HG03108 (cell line): ENCODE measurements at regions not wholly inside any gene's neighbourhood (a gene's known extent, or its start where the extent isn't known, plus 50 kb on each side); places are given as distances from the start of the nearest gene placed in this dataset.

ENCODE experiments used
- ATAC-seq: cut with Tn5 transposase; IDR thresholded peaks from one replicate; pipeline ENCODE4 v1.9.1; 2021; ENCODE audit warnings: moderate library complexity; ENCODE audit not compliant: unreplicated experiment

GRCh38 chr9:120294003-120294402, 286.0 kb downstream of the CDK5RAP2 start:
- ATAC-seq, result no peak

- no peak for ATAC-seq
Measured at GRCh38 chr9:120292606-120293005, 287.4 kb downstream of the CDK5RAP2 start.

- ATAC-seq, result no peak
Measured at GRCh38 chr9:120291050-120291449, 288.9 kb downstream of the CDK5RAP2 start.

GRCh38 chr9:120289990-120290975, 289.7 kb downstream of the CDK5RAP2 start:
- ATAC-seq, result no peak

GRCh38 chr9:120289098-120289497, 290.9 kb downstream of the CDK5RAP2 start:
- ATAC-seq, result no peak

GRCh38 chr9:120286530-120286929, 293.4 kb downstream of the CDK5RAP2 start:
- no peak for ATAC-seq

GRCh38 chr9:120284821-120285220, 295.1 kb downstream of the CDK5RAP2 start:
- no peak for ATAC-seq

GRCh38 chr9:120281665-120282064, 298.3 kb downstream of the CDK5RAP2 start:
- no peak for ATAC-seq

GRCh38 chr9:120267929-120268328, 312.0 kb downstream of the CDK5RAP2 start:
- ATAC-seq, result no peak

GRCh38 chr9:120265791-120266190, 314.2 kb downstream of the CDK5RAP2 start:
- ATAC-seq, result no peak

- no peak for ATAC-seq
Measured at GRCh38 chr9:120264528-120264927, 315.4 kb downstream of the CDK5RAP2 start.

GRCh38 chr9:120263836-120264235, 316.1 kb downstream of the CDK5RAP2 start:
- ATAC-seq, result no peak

- ATAC-seq, result no peak
Measured at GRCh38 chr9:120261419-120261818, 318.5 kb downstream of the CDK5RAP2 start.

GRCh38 chr9:120259100-120259499, 320.9 kb downstream of the CDK5RAP2 start:
- ATAC-seq, result no peak

- no peak for ATAC-seq
Measured at GRCh38 chr9:120258096-120258495, 321.9 kb downstream of the CDK5RAP2 start.

- ATAC-seq, result no peak
Measured at GRCh38 chr9:120257483-120257882, 322.5 kb downstream of the CDK5RAP2 start.

- ATAC-seq, result no peak
Measured at GRCh38 chr9:120256146-120256545, 323.8 kb downstream of the CDK5RAP2 start.

GRCh38 chr9:120252248-120252647, 327.7 kb downstream of the CDK5RAP2 start:
- ATAC-seq, result no peak

GRCh38 chr9:120242116-120242811, 337.7 kb downstream of the CDK5RAP2 start:
- ATAC-seq, result no peak

GRCh38 chr9:120236596-120236995, 343.4 kb downstream of the CDK5RAP2 start:
- ATAC-seq, result no peak

GRCh38 chr9:120235081-120235480, 344.9 kb downstream of the CDK5RAP2 start:
- ATAC-seq, result no peak

- ATAC-seq, result no peak
Measured at GRCh38 chr9:120230227-120230626, 349.7 kb downstream of the CDK5RAP2 start.
